ENCODE measurements at regions not wholly inside any gene's neighbourhood (a gene's known extent, or its start where the extent isn't known, plus 50 kb on each side); places are given as distances from the start of the nearest gene placed in this dataset.

DNA sequence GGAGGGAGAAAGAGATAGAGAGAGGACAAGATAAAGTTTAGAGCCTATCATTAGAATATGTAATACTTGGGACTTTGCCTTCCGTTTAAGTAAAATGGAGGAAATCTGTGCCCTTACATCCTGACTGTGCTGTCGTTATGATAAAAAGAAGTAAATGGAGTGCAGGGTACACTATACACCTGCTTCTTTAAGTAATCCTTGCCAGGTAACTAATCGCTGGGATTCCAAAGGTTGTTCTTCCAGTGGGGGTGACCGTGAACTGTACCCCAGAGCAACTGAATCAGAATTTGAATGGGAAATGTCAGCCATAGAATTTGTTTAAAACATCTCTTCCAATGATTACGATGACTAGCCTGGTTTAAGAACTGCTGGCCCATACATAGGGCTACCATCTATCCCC is 126.1 kb upstream of the EEA1 start:
- TF ChIP-seq, protein P1, sequence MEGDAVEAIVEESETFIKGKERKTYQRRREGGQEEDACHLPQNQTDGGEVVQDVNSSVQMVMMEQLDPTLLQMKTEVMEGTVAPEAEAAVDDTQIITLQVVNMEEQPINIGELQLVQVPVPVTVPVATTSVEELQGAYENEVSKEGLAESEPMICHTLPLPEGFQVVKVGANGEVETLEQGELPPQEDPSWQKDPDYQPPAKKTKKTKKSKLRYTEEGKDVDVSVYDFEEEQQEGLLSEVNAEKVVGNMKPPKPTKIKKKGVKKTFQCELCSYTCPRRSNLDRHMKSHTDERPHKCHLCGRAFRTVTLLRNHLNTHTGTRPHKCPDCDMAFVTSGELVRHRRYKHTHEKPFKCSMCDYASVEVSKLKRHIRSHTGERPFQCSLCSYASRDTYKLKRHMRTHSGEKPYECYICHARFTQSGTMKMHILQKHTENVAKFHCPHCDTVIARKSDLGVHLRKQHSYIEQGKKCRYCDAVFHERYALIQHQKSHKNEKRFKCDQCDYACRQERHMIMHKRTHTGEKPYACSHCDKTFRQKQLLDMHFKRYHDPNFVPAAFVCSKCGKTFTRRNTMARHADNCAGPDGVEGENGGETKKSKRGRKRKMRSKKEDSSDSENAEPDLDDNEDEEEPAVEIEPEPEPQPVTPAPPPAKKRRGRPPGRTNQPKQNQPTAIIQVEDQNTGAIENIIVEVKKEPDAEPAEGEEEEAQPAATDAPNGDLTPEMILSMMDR (IDR thresholded peaks at IDR 0.05 in 2 of 3, conservative IDR thresholded peaks at IDR 0.05 in 1 of 3; ENCODE audit: borderline replicate concordance in 1 of 3, insufficient read depth in 1 of 3, low read depth in 2 of 3, low read length in 2 of 3) = no peak
- TF ChIP-seq CEBPB (IDR thresholded peaks at IDR 0.05; ENCODE audit: low read depth) = no peak
